ENCODE measurements at regions not wholly inside any gene's neighbourhood (a gene's known extent, or its start where the extent isn't known, plus 50 kb on each side); places are given as distances from the start of the nearest gene placed in this dataset.

- CTCF ChIA-PET, result no interaction called here
- Mint-ChIP-seq H3K27ac (no peak overlapping the region), H3K4me1 (no peaks in the 10 kb centered on the region), H3K27me3 (no peaks in the 10 kb centered on the region), H3K36me3 (ENCODE audit: low read depth) (no peaks in the 10 kb centered on the region), H3K9me3 (no peaks in the 10 kb centered on the region), H3K4me3 (no peak overlapping the region)
- intact Hi-C loops (cut with micrococcal nuclease), result no loop called here
- no peak for ATAC-seq (ENCODE audit: low read depth)
- no peak for TF ChIP-seq CTCF (IDR thresholded peaks at IDR 0.05)
- DNase-seq, result no peak
- POLR2A ChIA-PET, result no interaction called here
Observed at GRCh38 chr6:22007469-22007868, 289.4 kb downstream of the PRL start.

- no peaks in the 10 kb centered on the region for H3K36me3 Mint-ChIP-seq (ENCODE audit: low read depth)
- POLR2A ChIA-PET, result no interaction called here
- TF ChIP-seq CTCF (IDR thresholded peaks at IDR 0.05), result no peak
- ATAC-seq (ENCODE audit: low read depth) (no peak), DNase-seq (no peak)
- H3K4me3 Mint-ChIP-seq, result no peak overlapping the region
- no peak overlapping the region for H3K27ac Mint-ChIP-seq
- H3K27me3 Mint-ChIP-seq, result no peaks in the 10 kb centered on the region
- H3K9me3 Mint-ChIP-seq, result no peaks in the 10 kb centered on the region
- CTCF ChIA-PET, result no interaction called here
- no peaks in the 10 kb centered on the region for H3K4me1 Mint-ChIP-seq
- intact Hi-C loops (cut with micrococcal nuclease), result no loop called here
Observed at GRCh38 chr6:22008248-22008836, 288.5 kb downstream of the PRL start.

DNA sequence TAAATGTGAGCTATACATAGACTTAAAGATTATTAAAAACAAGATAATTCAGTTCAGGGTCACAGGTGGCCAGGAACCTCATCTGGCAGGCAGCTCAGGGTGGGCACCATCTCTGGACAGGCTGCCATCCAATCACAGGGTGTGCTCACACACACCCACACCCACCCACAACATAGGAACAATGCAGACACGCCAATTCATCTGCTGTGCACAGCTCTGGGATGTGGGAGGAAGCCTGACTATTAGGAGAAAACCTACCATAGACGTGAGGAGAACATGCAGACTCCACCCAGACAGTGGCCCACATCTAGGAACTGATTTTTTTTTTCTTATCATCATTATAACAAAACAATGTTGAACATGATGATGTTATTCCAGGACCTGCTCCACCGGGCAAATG lies 286.7 kb downstream of the PRL start:
- intact Hi-C loops (cut with micrococcal nuclease), result no loop called here
- DNase-seq (no peak), ATAC-seq (ENCODE audit: low read depth) (no peak)
- H3K4me1 Mint-ChIP-seq, result no peaks in the 10 kb centered on the region
- H3K9me3 Mint-ChIP-seq, result peaks cover 5% of the 10 kb centered on the region
- POLR2A ChIA-PET, result no interaction called here
- H3K36me3 Mint-ChIP-seq (ENCODE audit: low read depth), result no peaks in the 10 kb centered on the region
- H3K27me3 Mint-ChIP-seq, result no peaks in the 10 kb centered on the region
- no peak overlapping the region for H3K27ac Mint-ChIP-seq
- H3K4me3 Mint-ChIP-seq, result no peak overlapping the region
- TF ChIP-seq CTCF (IDR thresholded peaks at IDR 0.05), result no peak
- CTCF ChIA-PET, result no interaction called here

DNA sequence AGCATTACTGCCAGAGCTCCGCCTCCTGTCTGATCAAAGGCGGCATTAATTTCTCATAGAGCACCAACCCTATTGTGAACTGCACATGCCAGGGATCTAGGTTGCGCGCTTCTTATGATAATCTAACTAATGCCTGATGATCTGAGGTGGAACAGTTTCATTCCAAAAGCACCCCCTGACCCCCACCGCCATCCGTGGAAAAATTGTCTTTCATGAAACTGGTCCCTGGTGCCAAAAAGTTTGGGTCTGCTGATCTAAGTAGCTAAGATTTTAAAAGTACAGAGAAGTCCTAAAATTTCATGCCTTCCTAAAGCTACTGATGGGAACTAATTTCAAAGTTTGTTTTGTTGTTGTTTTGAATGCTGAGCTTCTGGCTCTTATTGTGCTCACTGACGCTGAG lies 281.6 kb downstream of the PRL start:
- H3K4me1 Mint-ChIP-seq, result no peaks in the 10 kb centered on the region
- peaks cover 5% of the 10 kb centered on the region for H3K9me3 Mint-ChIP-seq
- POLR2A ChIA-PET, result no interaction called here
- no peaks in the 10 kb centered on the region for H3K36me3 Mint-ChIP-seq (ENCODE audit: low read depth)
- no peak for TF ChIP-seq CTCF (IDR thresholded peaks at IDR 0.05)
- H3K27ac Mint-ChIP-seq, result no peak overlapping the region
- no peak overlapping the region for H3K4me3 Mint-ChIP-seq
- CTCF ChIA-PET, result no interaction called here
- no peak for DNase-seq
- no peaks in the 10 kb centered on the region for H3K27me3 Mint-ChIP-seq
- ATAC-seq (ENCODE audit: low read depth), result no peak
- intact Hi-C loops (cut with micrococcal nuclease), result no loop called here

DNA sequence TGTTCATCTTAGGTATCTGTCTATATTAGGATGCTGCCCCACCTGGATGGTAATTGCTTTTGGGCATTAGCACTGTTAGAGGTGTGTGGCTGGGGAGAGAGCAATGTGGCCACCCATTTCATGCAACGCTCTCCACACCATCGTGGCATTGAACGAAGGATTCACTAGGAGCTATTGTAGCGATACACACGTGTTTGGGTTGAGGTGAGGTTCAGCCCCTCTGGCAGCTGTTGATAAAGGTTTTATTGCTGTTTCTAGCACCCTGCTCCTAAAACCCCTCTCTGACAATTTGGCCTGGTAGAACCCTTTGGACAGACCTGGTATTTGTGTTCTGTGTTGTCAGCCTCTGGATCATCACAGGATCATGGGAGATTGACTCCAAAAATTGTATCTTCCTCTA lies 280.9 kb downstream of the PRL start:
- no peaks in the 10 kb centered on the region for H3K4me1 Mint-ChIP-seq
- intact Hi-C loops (cut with micrococcal nuclease), result no loop called here
- ChIA-PET CTCF (no interaction called here), POLR2A (no interaction called here)
- H3K27ac Mint-ChIP-seq, result no peak overlapping the region
- no peak for DNase-seq
- H3K36me3 Mint-ChIP-seq (ENCODE audit: low read depth), result no peaks in the 10 kb centered on the region
- peaks cover 5% of the 10 kb centered on the region for H3K9me3 Mint-ChIP-seq
- H3K27me3 Mint-ChIP-seq, result no peaks in the 10 kb centered on the region
- no peak overlapping the region for H3K4me3 Mint-ChIP-seq
- TF ChIP-seq CTCF (IDR thresholded peaks at IDR 0.05), result no peak
- ATAC-seq (ENCODE audit: low read depth), result no peak

All from activated B cell treated with CpG ODN at 0.5 μM for 24 hours (primary cell).